Heart right ventricle (tissue), 16 donors: ENCODE measurements at regions not wholly inside any gene's neighbourhood (a gene's known extent, or its start where the extent isn't known, plus 50 kb on each side); places are given as distances from the start of the nearest gene placed in this dataset.
A peak's percentile ranks its signal among the peaks of the same experiment; 100 is the strongest.

Experiments used
- ATAC-seq, 8 donors: fragments of 200-7000 bp; cut with Tn5 transposase; one replicate each; pipeline ENCODE4 v1.9.1; 2020; ENCODE audit warnings: mild to moderate bottlenecking in 8 of 8, moderate library complexity in 8 of 8, moderate number of reproducible peaks in 1 of 8
- DNase-seq, 2 donors: peaks; one replicate each; pipeline ENCODE4 v3.0.0-alpha.2; 2020
- H3K27ac ChIP-seq, 10 donors: fragments of 200-600 bp; sonication (generic) in 2 of 10; one replicate each; pipeline versions ENCODE4 v1.5.0 to v1.8.0; 2020 to 2022; ENCODE audit warnings: mild to moderate bottlenecking in 3 of 10
- H3K27me3 ChIP-seq, 7 donors: fragments of 200-600 bp; one replicate each; pipeline ENCODE4 v1.8.0; 2021 to 2022; ENCODE audit warnings: mild to moderate bottlenecking in 2 of 7
- H3K36me3 ChIP-seq, 9 donors: fragments of 200-600 bp; sonication (generic) in 1 of 9; one replicate each; pipeline versions ENCODE4 v1.5.0 to v1.8.0; 2020 to 2022; ENCODE audit warnings: mild to moderate bottlenecking in 2 of 9
- H3K4me1 ChIP-seq, 9 donors: fragments of 200-600 bp; sonication (generic) in 1 of 9; one replicate each; pipeline versions ENCODE4 v1.5.0 to v1.8.0; 2020 to 2022; ENCODE audit warnings: mild to moderate bottlenecking in 4 of 9
- H3K4me3 ChIP-seq, 10 donors: fragments of 200-600 bp; sonication (generic) in 2 of 10; one replicate each; pipeline versions ENCODE4 v1.5.0 to v1.8.0; 2020 to 2022; ENCODE audit warnings: mild to moderate bottlenecking in 7 of 10, moderate library complexity in 2 of 10
- H3K9me3 ChIP-seq, 11 donors: fragments of 200-600 bp in 10 of 11; sonication (generic) in 2 of 11; one replicate each; pipeline versions ENCODE4 v1.5.0 to v1.8.0; 2013 to 2022; ENCODE audit warnings: mild to moderate bottlenecking in 2 of 11, control low read depth in 1 of 11, moderate library complexity in 1 of 11
- WGBS, 2 donors: extraction: QIAGEN DNeasy Blood & Tissue Kit; methylation state at CpG; one replicate each; pipeline ENCODE4 v1.1.7; 2013; ENCODE audit warnings: inconsistent platforms in 1 of 2; 5-methylcytosine and 5-hydroxymethylcytosine counted together
- intact Hi-C, 10 donors: fragments of 100-400 bp; cut with DNase I; formaldehyde crosslinking; loops; one replicate each; pipeline versions ENCODE4 v1.11.1 to v1.14.2; 2022
- TF ChIP-seq, protein P1 (sequence below), 9 donors: fragments of 200-600 bp; sonication (generic) in 2 of 9; IDR thresholded peaks; one replicate each; pipeline versions ENCODE4 v1.5.0 to v1.8.0; 2021 to 2022; ENCODE audit warnings: antibody characterized with exemption in 9 of 9, mild to moderate bottlenecking in 5 of 9, moderate library complexity in 1 of 9
- donor health status: Arrhythmogenic right ventricular cardiomyopathy.
- donor health status: ischemic (EF 13 %, LVEDD 7.1; RV severe dilation, severe dysfunction).
- donor health status: healthy with polysubstance abuse.
- donor health status: DM: no; HTN: yes; CAD: no.
- donor health status: DM: no; HTN: no; CAD: no.
- donor health status: ischemic (EF 25% LVEDD 6.9; RV normal size, moderate dysfunction).
- donor health status: ischemic (EF 25% LVEDD 5.7; RV mildly dilated, moderate dysfunction).
- donor health status: healthy.
- donor health status: DM: yes; HTN: yes; CAD: no.
- donor health status: Ischemic cardiomyopathy.
- donor health status: ischemic (EF 35%, LVEDD 5.7; RV mildly dilated, moderate dysfunction).
- donor health status: nonischemic (EF 11% LVEDD 7.7; RV severe dilation, severe dysfunction).
- donor health status: DM: yes; HTN: yes; CAD: no.
- donor health status: PGD.
- donor health status: ischemic (EF 29% LVEDD 5.4; RV normal size, mild dysfunction).
- donor health status: nonischemic (EF 23%, LVEDD 6.1; RV moderate dilation, normal function).

DNA sequence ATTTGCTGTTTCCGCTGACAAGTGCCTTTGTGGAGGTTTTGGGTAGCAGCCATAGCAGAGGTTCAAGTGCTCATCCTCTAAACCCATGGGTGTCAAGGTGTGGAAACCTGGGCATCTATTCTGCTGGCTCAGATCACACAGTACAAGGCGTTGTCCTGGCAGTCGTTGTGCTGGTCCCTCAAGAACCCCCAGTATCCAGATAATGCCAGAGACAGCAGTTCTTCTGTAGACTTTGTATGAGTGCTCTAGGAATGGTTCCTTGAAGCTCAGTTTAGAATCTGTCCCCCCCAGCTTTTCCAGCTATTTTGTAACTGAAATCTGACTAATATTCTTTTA is 655.7 kb upstream of the MAP3K7 start:
- intact Hi-C loops = no loop called here
- H3K4me1 ChIP-seq = no peaks in the 10 kb centered on the region
- no peak overlapping the region for H3K27ac ChIP-seq
- H3K36me3 ChIP-seq = no peaks in the 10 kb centered on the region
- H3K9me3 ChIP-seq = no peaks in the 10 kb centered on the region
- DNase-seq (no peak), ATAC-seq (no peak)
- H3K4me3 ChIP-seq = no peak overlapping the region
- TF ChIP-seq, protein P1, sequence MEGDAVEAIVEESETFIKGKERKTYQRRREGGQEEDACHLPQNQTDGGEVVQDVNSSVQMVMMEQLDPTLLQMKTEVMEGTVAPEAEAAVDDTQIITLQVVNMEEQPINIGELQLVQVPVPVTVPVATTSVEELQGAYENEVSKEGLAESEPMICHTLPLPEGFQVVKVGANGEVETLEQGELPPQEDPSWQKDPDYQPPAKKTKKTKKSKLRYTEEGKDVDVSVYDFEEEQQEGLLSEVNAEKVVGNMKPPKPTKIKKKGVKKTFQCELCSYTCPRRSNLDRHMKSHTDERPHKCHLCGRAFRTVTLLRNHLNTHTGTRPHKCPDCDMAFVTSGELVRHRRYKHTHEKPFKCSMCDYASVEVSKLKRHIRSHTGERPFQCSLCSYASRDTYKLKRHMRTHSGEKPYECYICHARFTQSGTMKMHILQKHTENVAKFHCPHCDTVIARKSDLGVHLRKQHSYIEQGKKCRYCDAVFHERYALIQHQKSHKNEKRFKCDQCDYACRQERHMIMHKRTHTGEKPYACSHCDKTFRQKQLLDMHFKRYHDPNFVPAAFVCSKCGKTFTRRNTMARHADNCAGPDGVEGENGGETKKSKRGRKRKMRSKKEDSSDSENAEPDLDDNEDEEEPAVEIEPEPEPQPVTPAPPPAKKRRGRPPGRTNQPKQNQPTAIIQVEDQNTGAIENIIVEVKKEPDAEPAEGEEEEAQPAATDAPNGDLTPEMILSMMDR (IDR thresholded peaks at IDR 0.05) = no peak
- WGBS, 2 donors = 74 to 84% methylated on average over 3 of the region's 3 CpGs
- H3K27me3 ChIP-seq = no peaks in the 10 kb centered on the region

DNA sequence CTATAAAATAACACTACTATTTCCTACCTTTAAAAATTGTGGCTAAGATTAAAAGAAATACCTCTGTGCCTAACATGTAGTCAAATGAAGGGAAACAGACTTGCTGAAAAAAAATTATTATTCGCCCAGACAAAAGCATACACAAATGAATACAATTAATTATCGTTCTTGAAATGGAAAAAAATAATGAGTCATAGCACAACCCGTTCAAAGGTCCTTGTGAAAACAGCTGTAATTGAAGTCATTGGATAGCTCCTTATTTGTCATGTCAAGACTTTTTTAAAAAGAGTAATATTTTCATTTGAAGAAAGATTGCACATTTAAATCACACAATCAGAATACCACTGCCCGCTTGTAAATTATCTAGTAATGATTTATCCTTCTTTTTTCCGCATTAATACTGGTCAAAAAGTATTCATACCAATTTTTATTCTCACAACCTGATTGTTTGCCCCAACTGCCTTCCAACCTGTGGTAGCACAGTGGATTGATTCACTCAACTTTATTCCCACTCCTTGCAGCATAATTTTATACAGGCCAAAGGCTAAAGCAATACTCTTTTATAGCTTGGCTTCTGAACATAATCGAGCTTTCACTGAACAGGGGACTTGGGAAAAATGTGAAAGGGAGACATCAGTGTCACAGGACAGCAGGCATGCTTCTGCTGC is 655.2 kb upstream of the MAP3K7 start:
- 72 to 80% methylated on average over 6 of the region's 6 CpGs for WGBS, 2 donors
- intact Hi-C loops = no loop called here
- Histone ChIP-seq H3K4me1 (no peaks in the 10 kb centered on the region), H3K9me3 (no peaks in the 10 kb centered on the region), H3K36me3 (no peaks in the 10 kb centered on the region), H3K4me3 (no peak overlapping the region), H3K27me3 (no peaks in the 10 kb centered on the region), H3K27ac (no peak overlapping the region)
- no peak for ATAC-seq
- DNase-seq = no peak
- TF ChIP-seq, protein P1 (IDR thresholded peaks at IDR 0.05) = no peak

DNA sequence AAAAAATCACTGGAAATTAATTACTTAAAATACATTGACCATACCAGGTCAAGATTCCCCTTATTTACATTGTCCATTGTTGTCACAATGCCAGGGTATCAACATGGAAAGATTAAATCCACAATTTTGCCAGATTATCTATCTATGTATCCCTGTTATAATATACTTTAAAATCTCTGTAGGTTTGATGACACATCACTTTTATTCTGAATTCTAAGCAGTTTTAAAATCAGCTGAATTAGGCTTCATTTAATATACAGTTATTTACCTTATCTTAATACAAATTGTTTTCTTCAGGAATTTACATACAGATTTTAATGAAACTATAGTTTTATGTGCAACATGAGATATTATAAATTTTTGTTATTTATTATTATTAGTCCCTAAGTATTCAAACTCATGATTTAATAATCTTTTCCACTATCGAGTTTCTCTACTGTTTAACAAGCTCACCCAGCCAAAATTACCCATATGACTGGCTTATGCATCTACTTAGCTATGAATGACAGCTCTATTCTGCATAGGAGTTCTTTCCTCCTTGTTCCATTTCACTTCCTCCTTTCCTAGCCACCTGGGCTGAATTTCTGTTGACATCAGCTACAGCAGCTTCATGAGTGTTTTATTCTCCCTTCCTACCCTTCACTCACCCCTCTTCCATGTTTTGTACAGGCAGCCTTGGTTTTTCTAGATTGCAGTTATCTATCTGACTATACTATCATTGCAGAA is 654.2 kb upstream of the MAP3K7 start:
- no peaks in the 10 kb centered on the region for H3K36me3 ChIP-seq
- no peaks in the 10 kb centered on the region for H3K27me3 ChIP-seq
- TF ChIP-seq, protein P1 (IDR thresholded peaks at IDR 0.05) = no peak
- H3K27ac ChIP-seq = no peak overlapping the region
- H3K9me3 ChIP-seq = no peaks in the 10 kb centered on the region
- WGBS, 2 donors = 73 to 81% methylated on average over 1 of the region's 1 CpG
- ATAC-seq = no peak
- intact Hi-C loops = no loop called here
- H3K4me3 ChIP-seq = no peak overlapping the region
- H3K4me1 ChIP-seq = no peaks in the 10 kb centered on the region
- no peak for DNase-seq

DNA sequence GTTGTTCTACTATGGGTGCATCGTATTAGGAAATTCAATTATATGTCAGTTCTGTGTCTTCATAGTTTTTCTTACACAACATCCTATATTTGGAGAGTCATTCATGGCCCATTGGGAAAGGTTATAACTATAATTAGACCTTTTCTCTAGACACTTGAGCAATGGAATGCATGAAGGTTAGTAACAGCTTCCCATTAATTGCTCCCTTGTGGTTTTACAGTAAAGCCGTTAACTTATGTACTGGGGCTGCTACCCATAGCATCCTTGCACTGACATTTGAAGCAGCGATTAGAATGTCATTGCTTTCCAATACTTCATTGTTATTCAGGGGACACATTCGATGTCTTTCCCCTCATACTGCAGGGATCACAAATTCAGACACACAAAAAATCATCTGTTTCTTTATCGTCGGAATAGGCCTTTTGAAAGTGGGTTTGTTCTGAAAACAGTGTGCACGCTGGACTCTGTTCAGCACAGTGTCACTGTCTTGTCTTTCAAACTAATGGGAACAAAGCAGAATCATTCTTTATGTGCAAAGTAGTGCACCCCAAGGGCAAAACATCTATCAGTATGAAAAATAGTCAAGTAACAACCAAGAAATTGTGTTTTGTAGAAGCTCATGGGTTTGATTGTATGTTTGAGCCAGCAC is 634.3 kb upstream of the MAP3K7 start:
- TF ChIP-seq, protein P1 (IDR thresholded peaks at IDR 0.05) = no peak
- Histone ChIP-seq H3K27me3 (no peaks in the 10 kb centered on the region), H3K27ac (no peak overlapping the region), H3K4me1 (peaks cover 0 to 5% (median 0%) of the 10 kb centered on the region in 9 donors), H3K9me3 (peaks cover 0 to 10% (median 0%) of the 10 kb centered on the region in 11 donors), H3K4me3 (no peak overlapping the region), H3K36me3 (no peaks in the 10 kb centered on the region)
- intact Hi-C loops = no loop called here
- 67 to 79% methylated on average over 7 of the region's 7 CpGs for WGBS, 2 donors
- ATAC-seq (peak in 4 of 8 donors; percentile 49 to 84 (median 54)), DNase-seq (no peak)
